HEK293 (cell line): ENCODE measurements at regions not wholly inside any gene's neighbourhood (a gene's known extent, or its start where the extent isn't known, plus 50 kb on each side); places are given as distances from the start of the nearest gene placed in this dataset.

Source experiments
- CTCF ChIA-PET: fragments of 350-600 bp; formaldehyde crosslinking; extraction: SDS; loops from one replicate; lab custom pipeline; 2021; ENCODE audit warnings: antibody characterized with exemption; lab: Yijun Ruan, JAX
- POLR2A ChIA-PET: fragments of 300-600 bp; formaldehyde crosslinking; extraction: SDS; loops from one replicate; lab custom pipeline; 2020; ENCODE audit warnings: antibody characterized with exemption, inconsistent platforms; lab: Yijun Ruan, JAX
- H3K27ac ChIP-seq: fragments of 200-500 bp; sonication (Bioruptor generic); 2 replicates; pipeline ENCODE4 v1.5.1; 2014; ENCODE audit warnings: low read depth, low read length, control low read depth, inconsistent platforms; ENCODE audit errors: extremely low read depth
- H3K36me3 ChIP-seq, 2 experiments: fragments of 200-500 bp in 1 of 2; sonication (Bioruptor generic) in 1 of 2; 1 replicate in 1 of 2; 2 replicates in 1 of 2; pipeline ENCODE4 v1.5.1; 2014 to 2017; ENCODE audit warnings: inconsistent platforms in 2 of 2, low read length in 2 of 2; ENCODE audit not compliant: control insufficient read depth in 2 of 2, insufficient read depth in 1 of 2
- H3K4me1 ChIP-seq: fragments of 200-500 bp; sonication (Bioruptor generic); 2 replicates; pipeline ENCODE4 v1.5.1; 2014; ENCODE audit warnings: mild to moderate bottlenecking, low read length, inconsistent platforms; ENCODE audit not compliant: control insufficient read depth, insufficient read depth
- H3K4me3 ChIP-seq: 2 replicates; pipeline ENCODE4 v1.5.1; 2011; ENCODE audit warnings: low read depth, mild to moderate bottlenecking, control low read depth, low read length, moderate library complexity
- H3K9me3 ChIP-seq: fragments of 200-500 bp; sonication (Bioruptor generic); 2 replicates; pipeline ENCODE4 v1.5.1; 2014; ENCODE audit warnings: low read depth, low read length, inconsistent platforms; ENCODE audit not compliant: control insufficient read depth, insufficient read depth
- BCL6B ChIP-seq: fragments of 450-650 bp; formaldehyde crosslinking; IDR thresholded peaks from 2 replicates; pipeline ENCODE4 v1.5.1; 2017; ENCODE audit warnings: missing biosample characterization, missing genetic modification characterization
- CTCF ChIP-seq: fragments of 450-650 bp; formaldehyde crosslinking; IDR thresholded peaks from 2 replicates; pipeline ENCODE4 v1.5.1; 2016; ENCODE audit warnings: missing biosample characterization, missing genetic modification characterization
- GLI4 ChIP-seq: fragments of 450-650 bp; formaldehyde crosslinking; IDR thresholded peaks from 2 replicates; pipeline ENCODE4 v1.5.1; 2016; ENCODE audit warnings: missing biosample characterization, missing genetic modification characterization
- PRDM10 ChIP-seq: fragments of 450-650 bp; formaldehyde crosslinking; IDR thresholded peaks from 2 replicates; pipeline ENCODE4 v1.5.1; 2016; ENCODE audit warnings: missing biosample characterization, missing genetic modification characterization
- PRDM4 ChIP-seq: fragments of 450-650 bp; formaldehyde crosslinking; IDR thresholded peaks from 2 replicates; pipeline ENCODE4 v1.5.1; 2017; ENCODE audit warnings: missing biosample characterization, missing genetic modification characterization
- SCRT1 ChIP-seq: fragments of 450-650 bp; formaldehyde crosslinking; IDR thresholded peaks from 2 replicates; pipeline ENCODE4 v1.5.1; 2016; ENCODE audit warnings: missing biosample characterization, missing genetic modification characterization, borderline replicate concordance
- TCF7L2 ChIP-seq: IDR thresholded peaks from 2 replicates; pipeline ENCODE4 v1.6.1; 2011; ENCODE audit warnings: low read depth, mild to moderate bottlenecking, inconsistent platforms, low read length, moderate library complexity, borderline replicate concordance
- WT1 ChIP-seq: fragments of 450-650 bp; formaldehyde crosslinking; IDR thresholded peaks from 2 replicates; pipeline ENCODE4 v1.5.1; 2016; ENCODE audit warnings: missing biosample characterization, missing genetic modification characterization
- YY1 ChIP-seq: fragments of 450-650 bp; formaldehyde crosslinking; IDR thresholded peaks from 2 replicates; pipeline ENCODE4 v1.5.1; 2018; ENCODE audit warnings: missing biosample characterization, missing genetic modification characterization
- ZBTB11 ChIP-seq: fragments of 450-650 bp; formaldehyde crosslinking; conservative IDR thresholded peaks from 2 replicates; pipeline ENCODE4 v1.5.1; 2016; ENCODE audit warnings: low read depth, missing biosample characterization, missing genetic modification characterization
- ZNF155 ChIP-seq: fragments of 450-650 bp; formaldehyde crosslinking; IDR thresholded peaks from 2 replicates; pipeline ENCODE4 v1.5.1; 2016; ENCODE audit warnings: missing biosample characterization, missing genetic modification characterization
- ZNF391 ChIP-seq: fragments of 450-650 bp; formaldehyde crosslinking; IDR thresholded peaks from 2 replicates; pipeline ENCODE4 v1.5.1; 2016; ENCODE audit warnings: low read depth, missing biosample characterization, missing genetic modification characterization, borderline replicate concordance
- ZNF501 ChIP-seq: fragments of 450-650 bp; formaldehyde crosslinking; IDR thresholded peaks from 2 replicates; pipeline ENCODE4 v1.5.1; 2016; ENCODE audit warnings: missing biosample characterization, missing genetic modification characterization
- ZNF600 ChIP-seq: fragments of 450-650 bp; formaldehyde crosslinking; IDR thresholded peaks from 2 replicates; pipeline ENCODE4 v1.5.1; 2016; ENCODE audit warnings: missing biosample characterization, missing genetic modification characterization
- ZNF624 ChIP-seq: fragments of 450-650 bp; formaldehyde crosslinking; IDR thresholded peaks from 2 replicates; pipeline ENCODE4 v1.5.1; 2017; ENCODE audit warnings: missing biosample characterization, missing genetic modification characterization
- ZNF792 ChIP-seq: fragments of 450-650 bp; formaldehyde crosslinking; IDR thresholded peaks from 2 replicates; pipeline ENCODE4 v1.5.1; 2016; ENCODE audit warnings: missing biosample characterization, missing genetic modification characterization
- ZXDB ChIP-seq: fragments of 450-650 bp; formaldehyde crosslinking; IDR thresholded peaks from 2 replicates; pipeline ENCODE4 v1.5.1; 2016; ENCODE audit warnings: missing biosample characterization, missing genetic modification characterization

- no peak for TF ChIP-seq ZNF155 (tag by site-specific recombination)
Observed at GRCh38 chr11:116345575-116345974, 427.2 kb downstream of the BUD13 start (continued).

- TF ChIP-seq ZNF391, result no peak
- TF ChIP-seq ZNF624, result no peak
- no peak for TF ChIP-seq GLI4 (tag by site-specific recombination)
- no peak for TF ChIP-seq ZNF792 (tag by site-specific recombination)
- no peak for TF ChIP-seq ZBTB11 (tag by site-specific recombination)
- TF ChIP-seq YY1 (tag by site-specific recombination), result no peak
- no peak for TF ChIP-seq CTCF
- no peak for TF ChIP-seq WT1 (tag by site-specific recombination)
- no peak for TF ChIP-seq PRDM4
- no peak for TF ChIP-seq ZXDB (tag by site-specific recombination)
- Histone ChIP-seq H3K4me1 (no peaks in the 10 kb centered on the region), H3K4me3 (no peak overlapping the region), H3K27ac (no peak overlapping the region), H3K9me3 (no peaks in the 10 kb centered on the region), H3K36me3 (no peaks in the 10 kb centered on the region)
- CTCF ChIA-PET, result no interaction called here
- POLR2A ChIA-PET, result no interaction called here
Observed at GRCh38 chr11:116344601-116345000, 428.2 kb downstream of the BUD13 start.

GRCh38 chr11:116343270-116343669, 429.5 kb downstream of the BUD13 start:
- ChIA-PET POLR2A (no interaction called here), CTCF (no interaction called here)
- no peak overlapping the region for H3K27ac ChIP-seq
- no peaks in the 10 kb centered on the region for H3K4me1 ChIP-seq
- H3K36me3 ChIP-seq, result no peaks in the 10 kb centered on the region
- TF ChIP-seq ZNF600 (no peak), SCRT1 (no peak), BCL6B (tag by site-specific recombination) (no peak), TCF7L2 (no peak), ZNF501 (tag by site-specific recombination) (no peak), PRDM10 (tag by site-specific recombination) (no peak)
- no peaks in the 10 kb centered on the region for H3K9me3 ChIP-seq
- no peak overlapping the region for H3K4me3 ChIP-seq
